ENCODE measurements at regions not wholly inside any gene's neighbourhood (a gene's known extent, or its start where the extent isn't known, plus 50 kb on each side); places are given as distances from the start of the nearest gene placed in this dataset.

DNA sequence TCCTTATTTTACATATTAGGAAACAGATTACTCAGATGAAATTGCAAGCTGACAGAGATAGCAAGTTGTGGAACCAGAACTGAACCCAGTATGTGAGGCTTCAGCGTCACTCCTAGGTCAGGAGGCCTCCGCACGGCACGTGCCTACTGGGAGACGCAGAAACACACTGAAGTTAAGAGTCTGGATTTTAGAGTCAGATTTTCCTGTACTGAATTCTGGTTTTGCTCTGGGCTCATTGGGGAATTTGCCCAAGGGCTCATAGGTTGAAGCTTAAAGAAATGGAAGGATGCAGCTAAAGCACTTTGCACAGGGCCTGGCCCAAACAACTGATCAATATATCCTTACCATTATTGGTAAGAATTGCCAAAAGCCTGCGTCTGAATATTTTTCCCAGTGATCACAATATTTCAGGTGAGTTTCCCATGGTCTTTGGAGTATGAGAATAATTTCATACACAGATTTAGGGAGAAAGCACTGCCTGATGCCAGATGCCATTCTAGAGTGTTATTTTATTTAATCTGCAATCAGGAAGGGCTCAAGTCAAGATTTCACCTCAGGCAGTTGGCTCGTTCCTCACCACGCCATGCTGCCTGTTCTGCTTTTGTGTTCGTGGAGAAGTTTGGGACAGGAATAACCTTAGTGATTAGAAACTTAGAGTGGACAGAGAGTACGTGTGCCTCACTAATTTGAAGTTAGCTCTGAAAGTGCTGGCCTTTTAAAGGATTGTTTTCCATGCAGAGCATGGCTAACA lies 331.9 kb downstream of the MYCN start:
- H3K36me3 ChIP-seq (ENCODE audit: control insufficient read depth in 5 of 5, insufficient read depth in 5 of 5, low read length in 5 of 5) = no peaks in the 10 kb centered on the region
- no peak overlapping the region for H3K4me3 ChIP-seq (ENCODE audit: low read depth in 1 of 5, low read length in 5 of 5)
- no peak overlapping the region for H3K27ac ChIP-seq (ENCODE audit: low read depth, low read length)
- H3K9me3 ChIP-seq (ENCODE audit: control insufficient read depth in 5 of 5, low read length in 5 of 5) = no peaks in the 10 kb centered on the region
- no peaks in the 10 kb centered on the region for H3K4me1 ChIP-seq (ENCODE audit: control insufficient read depth in 5 of 5, insufficient read depth in 5 of 5, low read length in 5 of 5)
- no peak overlapping the region for H3K9ac ChIP-seq (ENCODE audit: low read length in 5 of 5)
- no peaks in the 10 kb centered on the region for H3K27me3 ChIP-seq (ENCODE audit: control insufficient read depth in 5 of 5, insufficient read depth in 4 of 5, low read length in 5 of 5)

DNA sequence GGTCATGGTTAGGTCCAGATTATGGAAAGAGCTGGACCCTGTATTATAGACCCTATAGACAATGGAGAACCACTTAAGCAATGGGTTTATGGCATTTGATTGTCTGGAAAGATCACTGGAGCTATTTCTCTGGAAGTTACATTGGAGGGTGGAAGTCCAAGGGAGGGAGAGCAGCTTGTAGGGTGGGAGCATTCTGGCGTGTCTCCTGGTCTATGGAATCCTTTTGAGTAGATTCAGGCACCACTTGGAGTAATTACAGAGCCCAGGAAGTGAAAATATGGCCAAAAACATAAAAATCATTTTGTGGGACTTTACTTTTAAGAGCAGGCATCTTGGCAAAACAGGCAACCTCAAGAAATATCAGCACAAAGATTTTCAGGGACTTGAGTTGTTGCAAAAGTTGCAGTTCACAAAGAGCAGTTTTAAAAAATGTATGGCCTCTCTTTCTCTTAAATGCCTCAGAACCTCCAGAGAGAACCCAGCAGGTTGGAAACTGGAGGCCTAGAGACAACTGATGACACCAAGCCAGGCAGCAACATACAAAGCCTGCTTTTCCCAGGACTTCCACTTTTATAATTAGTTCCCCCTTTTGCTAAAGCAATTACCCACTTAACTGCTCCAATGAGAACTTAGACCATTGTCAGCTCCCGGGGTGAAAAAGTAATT lies 331.0 kb downstream of the MYCN start:
- Histone ChIP-seq H3K36me3 (ENCODE audit: control insufficient read depth in 5 of 5, insufficient read depth in 5 of 5, low read length in 5 of 5) (no peaks in the 10 kb centered on the region), H3K9me3 (ENCODE audit: control insufficient read depth in 5 of 5, low read length in 5 of 5) (no peaks in the 10 kb centered on the region), H3K27me3 (ENCODE audit: control insufficient read depth in 5 of 5, insufficient read depth in 4 of 5, low read length in 5 of 5) (no peaks in the 10 kb centered on the region), H3K9ac (ENCODE audit: low read length in 5 of 5) (no peak overlapping the region), H3K4me1 (ENCODE audit: control insufficient read depth in 5 of 5, insufficient read depth in 5 of 5, low read length in 5 of 5) (no peaks in the 10 kb centered on the region), H3K27ac (ENCODE audit: low read depth, low read length) (no peak overlapping the region), H3K4me3 (ENCODE audit: low read depth in 1 of 5, low read length in 5 of 5) (no peak overlapping the region)

DNA sequence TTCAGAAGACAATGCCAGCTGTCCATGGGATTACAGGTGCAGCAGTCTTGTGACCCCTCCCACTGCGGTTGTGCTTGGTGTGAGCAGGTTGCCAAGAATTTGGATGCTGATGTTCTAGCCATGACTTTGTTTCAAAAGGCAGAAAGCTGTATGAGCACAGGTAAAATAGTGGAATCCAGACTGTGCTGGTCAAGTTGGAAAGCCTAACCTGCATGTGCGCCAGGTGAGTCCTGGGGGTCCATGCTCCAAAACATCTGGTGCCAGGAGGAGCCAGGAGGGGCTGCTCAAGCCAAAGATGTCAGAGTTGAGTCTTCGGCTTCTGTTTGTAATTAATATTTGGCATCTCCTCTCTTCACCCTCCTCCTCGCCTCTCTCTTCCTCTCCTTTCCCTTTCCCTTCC lies 330.1 kb downstream of the MYCN start:
- no peaks in the 10 kb centered on the region for H3K4me1 ChIP-seq (ENCODE audit: control insufficient read depth in 5 of 5, insufficient read depth in 5 of 5, low read length in 5 of 5)
- H3K36me3 ChIP-seq (ENCODE audit: control insufficient read depth in 5 of 5, insufficient read depth in 5 of 5, low read length in 5 of 5) = no peaks in the 10 kb centered on the region
- H3K27ac ChIP-seq (ENCODE audit: low read depth, low read length) = no peak overlapping the region

DNA sequence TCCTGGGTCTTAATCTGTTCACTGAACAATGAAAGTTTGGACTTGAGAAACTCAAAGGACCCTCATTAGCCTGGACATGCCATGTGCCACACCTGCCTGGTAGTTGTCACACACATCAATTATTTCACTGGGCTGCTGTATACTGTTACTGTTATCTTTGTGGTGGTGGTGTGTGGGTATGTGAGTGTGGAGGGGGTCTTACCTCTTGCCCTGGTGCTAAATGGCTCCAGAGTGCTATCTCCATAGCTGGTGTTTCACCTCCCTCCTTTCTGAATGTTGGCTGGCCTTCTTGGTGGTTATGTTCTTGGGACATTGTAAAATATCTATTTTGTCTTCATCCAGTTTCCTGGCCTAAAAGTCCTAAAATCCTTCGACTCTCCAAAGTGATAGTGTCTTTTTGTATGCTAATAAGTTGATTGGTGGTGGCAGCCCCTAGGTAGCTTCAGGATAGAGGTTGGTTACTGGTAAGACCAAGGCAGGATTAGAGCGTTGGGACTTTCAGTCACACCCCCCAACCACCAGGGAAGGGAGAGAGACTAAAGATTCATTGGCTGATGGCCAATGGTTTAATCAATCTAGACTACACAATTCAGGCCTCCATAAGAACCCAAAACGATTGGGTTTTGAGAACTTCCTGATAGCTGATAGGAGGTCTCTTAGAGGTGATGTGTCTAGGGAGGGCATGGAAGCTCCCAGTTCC lies 328.1 kb downstream of the MYCN start:
- no peaks in the 10 kb centered on the region for H3K9me3 ChIP-seq (ENCODE audit: control insufficient read depth in 5 of 5, low read length in 5 of 5)
- no peak overlapping the region for H3K4me3 ChIP-seq (ENCODE audit: low read depth in 1 of 5, low read length in 5 of 5)
- peaks cover 0 to under 1% (median 0%) of the 10 kb centered on the region in 5 donors for H3K4me1 ChIP-seq (ENCODE audit: control insufficient read depth in 5 of 5, insufficient read depth in 5 of 5, low read length in 5 of 5)
- no peaks in the 10 kb centered on the region for H3K36me3 ChIP-seq (ENCODE audit: control insufficient read depth in 5 of 5, insufficient read depth in 5 of 5, low read length in 5 of 5)
- peaks cover 0 to 2% (median 0%) of the 10 kb centered on the region in 5 donors for H3K27me3 ChIP-seq (ENCODE audit: control insufficient read depth in 5 of 5, insufficient read depth in 4 of 5, low read length in 5 of 5)
- no peak overlapping the region for H3K9ac ChIP-seq (ENCODE audit: low read length in 5 of 5)
- no peak overlapping the region for H3K27ac ChIP-seq (ENCODE audit: low read depth, low read length)

More for the DNA sequence above, 330.1 kb downstream of the MYCN start:
- H3K27me3 ChIP-seq (ENCODE audit: control insufficient read depth in 5 of 5, insufficient read depth in 4 of 5, low read length in 5 of 5) = no peaks in the 10 kb centered on the region
- H3K9me3 ChIP-seq (ENCODE audit: control insufficient read depth in 5 of 5, low read length in 5 of 5) = no peaks in the 10 kb centered on the region
- H3K4me3 ChIP-seq (ENCODE audit: low read depth in 1 of 5, low read length in 5 of 5) = no peak overlapping the region
- no peak overlapping the region for H3K9ac ChIP-seq (ENCODE audit: low read length in 5 of 5)

DNA sequence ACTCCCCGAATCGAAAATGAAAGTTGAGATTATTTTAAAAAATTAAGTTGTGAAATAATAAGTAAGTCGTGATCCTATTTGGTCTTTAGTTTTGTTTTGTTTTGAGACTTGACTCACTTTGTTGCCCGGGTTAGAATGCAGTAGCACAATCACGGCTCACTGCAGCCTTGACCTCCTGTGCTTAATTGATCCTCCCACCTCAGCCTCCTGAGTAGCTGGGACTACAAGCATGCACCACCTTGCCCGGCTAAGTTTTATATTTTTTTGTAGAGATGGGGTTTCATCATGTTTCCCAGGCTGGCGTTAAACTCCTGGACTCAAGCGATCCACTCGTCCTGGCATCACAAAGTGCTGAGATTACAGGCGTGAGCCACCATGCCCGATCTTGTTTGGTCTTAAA lies 326.2 kb downstream of the MYCN start:
- no peaks in the 10 kb centered on the region for H3K9me3 ChIP-seq (ENCODE audit: control insufficient read depth in 5 of 5, low read length in 5 of 5)

DNA sequence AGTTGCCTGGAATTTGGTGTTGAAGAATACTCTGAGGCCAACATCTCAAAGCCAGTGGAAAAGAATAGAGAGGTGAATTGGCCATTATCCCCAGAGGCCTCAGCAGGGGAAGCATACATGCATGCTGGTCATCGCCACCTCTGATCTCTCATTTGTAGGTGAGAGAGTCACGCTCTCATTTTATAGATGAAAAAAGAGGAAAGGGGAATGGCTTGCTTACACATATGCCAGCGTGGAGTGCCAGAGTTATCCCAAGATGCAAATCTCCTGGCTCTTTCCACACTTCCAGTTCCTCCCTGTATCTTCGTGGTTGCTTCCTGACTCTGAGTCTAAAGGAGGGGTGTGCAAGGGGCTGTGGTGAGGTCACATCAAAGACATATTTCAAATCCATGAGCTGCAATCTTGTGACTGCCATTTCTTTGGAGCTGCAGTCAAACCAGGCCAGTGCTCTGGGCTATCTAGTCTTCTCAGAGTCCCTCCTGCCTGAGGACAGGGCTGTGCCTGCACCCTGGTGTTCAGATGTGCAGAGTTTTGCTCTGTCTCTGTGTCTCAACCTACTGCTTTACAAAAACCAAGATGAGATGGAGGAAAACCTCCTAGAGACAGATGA lies 324.7 kb downstream of the MYCN start:
- Histone ChIP-seq H3K27me3 (ENCODE audit: control insufficient read depth in 5 of 5, insufficient read depth in 4 of 5, low read length in 5 of 5) (peaks cover 0 to 2% (median 0%) of the 10 kb centered on the region in 5 donors), H3K9ac (ENCODE audit: low read length in 5 of 5) (no peak overlapping the region), H3K4me1 (ENCODE audit: control insufficient read depth in 5 of 5, insufficient read depth in 5 of 5, low read length in 5 of 5) (peaks cover 0 to 4% (median 0%) of the 10 kb centered on the region in 5 donors), H3K27ac (ENCODE audit: low read depth, low read length) (no peak overlapping the region), H3K36me3 (ENCODE audit: control insufficient read depth in 5 of 5, insufficient read depth in 5 of 5, low read length in 5 of 5) (no peaks in the 10 kb centered on the region), H3K4me3 (ENCODE audit: low read depth in 1 of 5, low read length in 5 of 5) (no peak overlapping the region), H3K9me3 (ENCODE audit: control insufficient read depth in 5 of 5, low read length in 5 of 5) (no peaks in the 10 kb centered on the region)

More for the DNA sequence above, 326.2 kb downstream of the MYCN start:
- H3K36me3 ChIP-seq (ENCODE audit: control insufficient read depth in 5 of 5, insufficient read depth in 5 of 5, low read length in 5 of 5) = no peaks in the 10 kb centered on the region
- no peak overlapping the region for H3K27ac ChIP-seq (ENCODE audit: low read depth, low read length)
- H3K4me3 ChIP-seq (ENCODE audit: low read depth in 1 of 5, low read length in 5 of 5) = no peak overlapping the region
- H3K4me1 ChIP-seq (ENCODE audit: control insufficient read depth in 5 of 5, insufficient read depth in 5 of 5, low read length in 5 of 5) = peaks cover 0 to 4% (median 0%) of the 10 kb centered on the region in 5 donors
- H3K9ac ChIP-seq (ENCODE audit: low read length in 5 of 5) = no peak overlapping the region
- peaks cover 0 to 2% (median 0%) of the 10 kb centered on the region in 5 donors for H3K27me3 ChIP-seq (ENCODE audit: control insufficient read depth in 5 of 5, insufficient read depth in 4 of 5, low read length in 5 of 5)

DNA sequence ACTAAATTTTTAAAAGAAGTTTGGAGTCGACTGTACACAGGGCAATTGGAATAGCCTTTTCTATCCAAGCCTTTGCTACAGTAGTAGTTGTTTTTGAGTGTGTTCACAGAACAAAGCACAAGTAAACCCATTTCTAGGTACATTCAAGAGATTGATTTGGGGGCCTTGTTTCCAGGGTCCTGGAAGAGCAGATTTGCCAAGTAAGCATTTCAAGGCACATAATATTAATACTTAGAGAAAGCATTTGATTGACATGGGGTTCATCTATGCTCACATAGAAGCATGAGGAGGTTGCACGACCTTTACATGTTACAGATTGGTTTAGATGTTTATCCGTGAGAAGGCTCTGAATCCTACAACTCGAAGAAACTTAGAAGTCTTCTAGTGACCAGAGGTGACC lies 324.1 kb downstream of the MYCN start:
- Histone ChIP-seq H3K4me3 (ENCODE audit: low read depth in 1 of 5, low read length in 5 of 5) (no peak overlapping the region), H3K9ac (ENCODE audit: low read length in 5 of 5) (no peak overlapping the region), H3K36me3 (ENCODE audit: control insufficient read depth in 5 of 5, insufficient read depth in 5 of 5, low read length in 5 of 5) (no peaks in the 10 kb centered on the region), H3K4me1 (ENCODE audit: control insufficient read depth in 5 of 5, insufficient read depth in 5 of 5, low read length in 5 of 5) (peaks cover 0 to 4% (median 0%) of the 10 kb centered on the region in 5 donors), H3K27ac (ENCODE audit: low read depth, low read length) (no peak overlapping the region), H3K9me3 (ENCODE audit: control insufficient read depth in 5 of 5, low read length in 5 of 5) (no peaks in the 10 kb centered on the region), H3K27me3 (ENCODE audit: control insufficient read depth in 5 of 5, insufficient read depth in 4 of 5, low read length in 5 of 5) (peaks cover 0 to 2% (median 0%) of the 10 kb centered on the region in 5 donors)

DNA sequence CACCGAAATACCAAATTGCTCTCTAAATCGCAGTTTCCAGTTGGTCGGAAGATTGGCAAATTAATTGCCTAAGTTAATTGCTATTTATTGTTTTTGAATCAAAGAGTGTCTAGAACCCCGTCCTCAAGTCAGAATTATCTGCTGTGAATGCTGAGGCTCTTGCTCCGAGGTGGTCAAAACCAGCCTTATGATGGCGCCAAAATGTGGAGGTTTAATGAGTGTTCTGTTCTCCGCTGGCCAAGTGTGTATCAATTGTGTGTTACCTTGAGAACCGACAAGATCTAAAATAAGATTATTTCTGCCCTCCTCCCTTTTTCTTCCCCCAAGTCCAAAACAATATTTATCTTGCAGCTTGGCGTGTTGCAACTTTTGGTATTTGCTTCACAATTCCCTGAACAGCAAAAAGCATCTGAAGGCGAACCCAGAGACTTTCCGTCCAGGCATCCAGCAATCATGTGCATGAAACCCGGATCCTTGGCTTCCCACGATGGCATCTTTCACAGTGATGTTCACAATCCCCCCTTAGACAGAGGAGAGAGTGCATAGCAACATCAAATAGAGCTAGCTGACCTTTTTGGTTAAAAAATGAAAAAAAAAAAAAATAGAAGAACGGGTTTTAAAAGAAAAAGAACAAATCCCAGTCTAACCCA lies 323.0 kb downstream of the MYCN start:
- H3K9ac ChIP-seq (ENCODE audit: low read length in 5 of 5) = no peak overlapping the region

DNA sequence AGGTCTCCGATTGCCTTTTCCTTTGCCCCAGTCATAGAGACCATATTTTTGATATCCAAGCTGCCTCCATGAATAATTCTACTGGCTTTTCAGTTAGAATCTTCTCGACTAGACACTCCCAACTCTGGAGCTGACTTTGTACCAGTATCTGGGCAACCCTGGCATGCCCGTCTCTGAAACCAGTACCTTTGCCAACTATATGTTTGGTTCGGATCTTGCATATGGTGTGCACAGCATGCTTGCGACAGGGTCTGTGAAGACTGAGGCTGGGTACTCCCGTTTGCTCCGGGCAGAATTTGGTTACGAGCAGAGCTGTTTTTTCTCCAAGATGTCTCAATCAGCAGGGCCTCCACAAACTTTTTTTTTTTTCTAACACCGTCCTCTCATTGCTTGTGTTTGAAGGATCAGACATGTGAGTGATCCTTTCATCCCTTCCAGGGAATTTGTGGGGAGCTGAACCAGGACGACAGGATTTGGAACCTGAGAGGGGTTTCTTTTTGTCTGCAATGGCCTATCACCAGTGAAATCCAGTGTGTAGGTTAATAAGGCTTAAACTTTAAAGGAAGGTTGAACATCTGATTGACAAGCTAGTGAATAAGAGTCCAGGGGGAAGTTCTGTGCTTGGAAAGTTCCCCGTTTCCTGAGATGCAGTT lies 322.3 kb downstream of the MYCN start:
- no peak overlapping the region for H3K27ac ChIP-seq (ENCODE audit: low read depth, low read length)
- no peaks in the 10 kb centered on the region for H3K9me3 ChIP-seq (ENCODE audit: control insufficient read depth in 5 of 5, low read length in 5 of 5)
- H3K27me3 ChIP-seq (ENCODE audit: control insufficient read depth in 5 of 5, insufficient read depth in 4 of 5, low read length in 5 of 5) = peaks cover 0 to 2% (median 0%) of the 10 kb centered on the region in 5 donors
- H3K4me1 ChIP-seq (ENCODE audit: control insufficient read depth in 5 of 5, insufficient read depth in 5 of 5, low read length in 5 of 5) = peaks cover 0 to 4% (median 0%) of the 10 kb centered on the region in 5 donors
- H3K4me3 ChIP-seq (ENCODE audit: low read depth in 1 of 5, low read length in 5 of 5) = no peak overlapping the region
- H3K9ac ChIP-seq (ENCODE audit: low read length in 5 of 5) = no peak overlapping the region
- H3K36me3 ChIP-seq (ENCODE audit: control insufficient read depth in 5 of 5, insufficient read depth in 5 of 5, low read length in 5 of 5) = no peaks in the 10 kb centered on the region

More for the DNA sequence above, 323.0 kb downstream of the MYCN start:
- Histone ChIP-seq H3K27me3 (ENCODE audit: control insufficient read depth in 5 of 5, insufficient read depth in 4 of 5, low read length in 5 of 5) (peaks cover 0 to 2% (median 0%) of the 10 kb centered on the region in 5 donors), H3K4me3 (ENCODE audit: low read depth in 1 of 5, low read length in 5 of 5) (no peak overlapping the region), H3K9me3 (ENCODE audit: control insufficient read depth in 5 of 5, low read length in 5 of 5) (no peaks in the 10 kb centered on the region), H3K27ac (ENCODE audit: low read depth, low read length) (no peak overlapping the region), H3K4me1 (ENCODE audit: control insufficient read depth in 5 of 5, insufficient read depth in 5 of 5, low read length in 5 of 5) (peaks cover 0 to 4% (median 0%) of the 10 kb centered on the region in 5 donors), H3K36me3 (ENCODE audit: control insufficient read depth in 5 of 5, insufficient read depth in 5 of 5, low read length in 5 of 5) (no peaks in the 10 kb centered on the region)
